OCI-LY7 (cell line): ENCODE measurements at regions not wholly inside any gene's neighbourhood (a gene's known extent, or its start where the extent isn't known, plus 50 kb on each side); places are given as distances from the start of the nearest gene placed in this dataset.

Experiments
- BruUV-seq: library from RNA; stranded (reverse); fragments of 400-500 nt; replicated peaks from 2 replicates; lab custom pipeline; 2021; lab: Mats Ljungman, UMichigan
- CTCF ChIA-PET: fragments of 300-600 bp; sonication (Branson Sonifier 250); formaldehyde crosslinking; loops from one replicate; lab custom pipeline; 2022; ENCODE audit warnings: antibody characterized with exemption; ENCODE audit not compliant: unreplicated experiment; lab: Charles Lee
- POLR2A ChIA-PET: fragments of 300-600 bp; sonication (Branson Sonifier 250); formaldehyde crosslinking; loops from one replicate; lab custom pipeline; 2022; ENCODE audit warnings: antibody characterized with exemption; lab: Charles Lee
- DNase-seq: peaks from one replicate; pipeline ENCODE4 v3.0.0-alpha.2; 2015; ENCODE audit warnings: low spot score
- H2AFZ ChIP-seq: fragments of 200-600 bp; sonication (generic), shearing (Covaris generic); 2 replicates; pipeline ENCODE4 v1.6.1; 2014; ENCODE audit warnings: mild to moderate bottlenecking, antibody characterized with exemption, low read length, moderate library complexity
- H3K27ac ChIP-seq: fragments of 200-600 bp; sonication (generic); 2 replicates; pipeline ENCODE4 v1.5.1; 2014; ENCODE audit warnings: mixed run types, low read depth, mild to moderate bottlenecking, moderate library complexity, low read length, inconsistent platforms; ENCODE audit not compliant: poor library complexity, severe bottlenecking
- H3K36me3 ChIP-seq: fragments of 200-600 bp; sonication (generic); 2 replicates; pipeline ENCODE4 v1.6.1; 2014; ENCODE audit warnings: mild to moderate bottlenecking, antibody characterized with exemption, low read length, moderate library complexity, mixed read lengths; ENCODE audit not compliant: insufficient read depth
- H3K4me1 ChIP-seq: fragments of 200-600 bp; sonication (generic); 2 replicates; pipeline ENCODE4 v1.5.1; 2014; ENCODE audit warnings: mild to moderate bottlenecking, low read length; ENCODE audit not compliant: insufficient read depth, poor library complexity, severe bottlenecking
- H3K4me2 ChIP-seq: fragments of 200-600 bp; sonication (generic); 2 replicates; pipeline ENCODE4 v1.6.1; 2014; ENCODE audit warnings: mild to moderate bottlenecking, low read length
- H3K4me3 ChIP-seq: fragments of 200-600 bp; sonication (generic); 2 replicates; pipeline ENCODE4 v1.5.1; 2014; ENCODE audit warnings: mild to moderate bottlenecking, low read depth, low read length; ENCODE audit not compliant: poor library complexity, severe bottlenecking
- H3K79me2 ChIP-seq: fragments of 200-600 bp; sonication (generic); 2 replicates; pipeline ENCODE4 v1.6.1; 2016; ENCODE audit warnings: low read depth, mild to moderate bottlenecking, low read length, moderate library complexity, mixed read lengths; ENCODE audit not compliant: insufficient read depth
- H3K9me2 ChIP-seq: fragments of 200-600 bp; sonication (generic); 2 replicates; pipeline ENCODE4 v1.6.1; 2016; ENCODE audit warnings: mild to moderate bottlenecking, low read length, mixed read lengths; ENCODE audit not compliant: insufficient read depth
- H3K9me3 ChIP-seq: fragments of 200-600 bp; sonication (generic); 2 replicates; pipeline ENCODE4 v1.6.1; 2014; ENCODE audit warnings: mild to moderate bottlenecking, mixed run types, low read length, mixed read lengths
- H4K20me1 ChIP-seq: fragments of 200-600 bp; sonication (generic); 2 replicates; pipeline ENCODE4 v1.6.1; 2014; ENCODE audit warnings: mild to moderate bottlenecking, antibody characterized with exemption, low read length, moderate library complexity, mixed read lengths; ENCODE audit not compliant: insufficient read depth
- CTCF ChIP-seq: fragments of 200-600 bp; sonication (generic); conservative IDR thresholded peaks from 2 replicates; pipeline ENCODE4 v1.5.1; 2014; ENCODE audit warnings: mild to moderate bottlenecking, antibody characterized with exemption, low read length, moderate library complexity, mixed read lengths
- EZH2phosphoT487 ChIP-seq: fragments of 200-600 bp; sonication (generic); IDR thresholded peaks from 2 replicates; pipeline ENCODE4 v1.6.1; 2018; ENCODE audit warnings: low read depth, borderline replicate concordance, mild to moderate bottlenecking, mixed run types, antibody characterized with exemption, low read length, moderate library complexity, mixed read lengths
- intact Hi-C: fragments of 100-400 bp; cut with micrococcal nuclease; formaldehyde crosslinking; loops from one replicate; pipeline ENCODE4 v1.10.0; 2022; ENCODE audit not compliant: unreplicated experiment

DNA sequence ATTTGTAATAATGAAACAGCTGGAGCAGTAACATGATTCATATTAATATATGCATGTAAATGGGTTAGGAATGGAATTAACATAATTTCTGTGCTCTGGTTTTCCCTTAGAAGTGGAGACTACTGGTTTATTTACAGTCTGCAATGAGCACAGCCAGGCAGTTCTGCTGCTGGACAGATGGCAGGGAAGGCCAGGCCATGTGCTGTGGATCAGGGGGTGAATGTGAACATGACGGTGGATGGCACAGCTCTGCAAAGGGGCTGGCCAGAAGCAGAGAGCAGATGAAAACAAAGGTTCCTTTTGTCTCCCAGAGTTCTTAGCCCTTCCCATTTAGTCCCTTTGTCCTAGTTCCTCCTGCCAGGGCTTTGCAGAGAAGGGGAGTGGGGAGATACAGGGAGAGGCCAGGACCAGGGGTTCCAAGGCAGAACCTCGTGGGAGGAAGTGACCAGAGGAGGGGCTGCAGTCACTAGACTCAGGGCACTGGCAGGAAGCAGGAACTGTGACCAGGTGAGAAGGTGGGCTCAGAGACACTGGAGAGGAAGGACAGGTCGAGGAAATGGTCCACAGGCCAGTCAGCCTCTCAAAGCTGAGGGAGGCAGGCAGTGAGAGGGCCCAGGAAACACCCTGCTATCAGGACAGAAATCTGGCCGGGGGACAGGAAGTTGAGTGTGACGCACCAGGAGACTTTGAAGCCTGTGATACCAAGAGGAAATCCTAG is 112.9 kb upstream of the ATP8B1 start:
- BruUV-seq, result no TSS peak
- H3K4me2 ChIP-seq, result no peak overlapping the region
- no peaks in the 10 kb centered on the region for H3K36me3 ChIP-seq
- ChIA-PET CTCF (no interaction called here), POLR2A (no interaction called here)
- H4K20me1 ChIP-seq, result no peaks in the 10 kb centered on the region
- no peaks in the 10 kb centered on the region for H3K9me3 ChIP-seq
- H2AFZ ChIP-seq, result no peak overlapping the region
- no peaks in the 10 kb centered on the region for H3K4me1 ChIP-seq
- H3K27ac ChIP-seq, result no peak overlapping the region
- intact Hi-C loops, result no loop called here
- no peak overlapping the region for H3K4me3 ChIP-seq
- DNase-seq, result peak; percentile 9
- H3K9me2 ChIP-seq, result no peaks in the 10 kb centered on the region
- TF ChIP-seq CTCF (no peak), EZH2phosphoT487 (no peak)
- no peaks in the 10 kb centered on the region for H3K79me2 ChIP-seq

GRCh38 chr18:57915248-57915647 is 112.1 kb upstream of the ATP8B1 start:
- intact Hi-C loops, result no loop called here
- H3K79me2 ChIP-seq, result no peaks in the 10 kb centered on the region
- TF ChIP-seq CTCF, result no peak
- TF ChIP-seq EZH2phosphoT487, result no peak
- H3K9me2 ChIP-seq, result no peaks in the 10 kb centered on the region
- no peak overlapping the region for H3K4me2 ChIP-seq
- no peak for DNase-seq
- H3K4me3 ChIP-seq, result no peak overlapping the region
- no peaks in the 10 kb centered on the region for H3K4me1 ChIP-seq
- H4K20me1 ChIP-seq, result no peaks in the 10 kb centered on the region
- ChIA-PET POLR2A (no interaction called here), CTCF (no interaction called here)
- no peak overlapping the region for H2AFZ ChIP-seq
- no peak overlapping the region for H3K27ac ChIP-seq
- no TSS peak for BruUV-seq
- H3K9me3 ChIP-seq, result no peaks in the 10 kb centered on the region
- H3K36me3 ChIP-seq, result no peaks in the 10 kb centered on the region

DNA sequence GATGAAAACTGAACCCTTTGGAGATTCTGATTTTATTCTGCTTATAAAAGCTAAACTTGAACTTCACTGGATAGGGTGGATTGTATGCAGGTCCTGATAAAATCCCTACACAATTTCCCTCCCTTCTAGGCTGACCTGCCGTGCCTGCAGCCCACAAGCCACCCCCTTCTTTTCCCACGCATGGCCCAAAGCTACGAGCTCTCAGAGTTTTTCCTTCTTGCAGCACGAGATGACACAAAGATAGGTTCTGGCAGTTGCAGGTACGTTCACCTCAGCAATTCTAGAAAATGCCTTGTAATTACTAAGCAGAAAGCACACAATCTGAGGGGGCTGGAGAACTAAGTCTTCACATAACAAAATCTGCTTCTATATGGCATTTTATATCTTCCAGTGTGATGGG is 110.6 kb upstream of the ATP8B1 start:
- H3K9me3 ChIP-seq, result no peaks in the 10 kb centered on the region
- BruUV-seq, result no TSS peak
- TF ChIP-seq CTCF (no peak), EZH2phosphoT487 (no peak)
- H3K4me2 ChIP-seq, result no peak overlapping the region
- H3K9me2 ChIP-seq, result no peaks in the 10 kb centered on the region
- intact Hi-C loops, result loop anchor here (1.0 kb wide), 1 partner anchor 10 kb away; no protein-coding TSS in a partner anchor
- H2AFZ ChIP-seq, result no peak overlapping the region
- DNase-seq, result no peak
- POLR2A ChIA-PET, result interaction anchor here (0.6 kb wide), 1 partner anchor 58 kb away, joined by 6 read pairs; no protein-coding TSS in a partner anchor
- H3K36me3 ChIP-seq, result no peaks in the 10 kb centered on the region
- CTCF ChIA-PET, result no interaction called here
- H4K20me1 ChIP-seq, result no peaks in the 10 kb centered on the region
- no peak overlapping the region for H3K4me3 ChIP-seq
- H3K4me1 ChIP-seq, result no peaks in the 10 kb centered on the region
- no peaks in the 10 kb centered on the region for H3K79me2 ChIP-seq
- H3K27ac ChIP-seq, result no peak overlapping the region
